Natural killer cell (primary cell): ENCODE measurements at regions not wholly inside any gene's neighbourhood (a gene's known extent, or its start where the extent isn't known, plus 50 kb on each side); places are given as distances from the start of the nearest gene placed in this dataset.
"Not testable (repeated sequence)": the region's sequence is repeated elsewhere in the genome, so short reads cannot be mapped to it uniquely, and the experiment has no call there.

Experiments used
- ATAC-seq, 3 donors: fragments of 150-1000 bp in 2 of 3; fragments of 200-7000 bp in 1 of 3; cut with Tn5 transposase; 1 replicate in 1 of 3; 2 replicates in 2 of 3; pipeline ENCODE4 v1.10.0; 2021; ENCODE audit warnings: mild to moderate bottlenecking in 2 of 3, moderate library complexity in 2 of 3
- DNase-seq, 2 donors: peaks; one replicate each; pipeline versions ENCODE4 v3.0.0 to v3.0.0-alpha.2; 2013 to 2021; ENCODE audit warnings: mixed read lengths in 1 of 2
- H3K27ac ChIP-seq: one replicate; pipeline ENCODE4 v1.5.1; 2013; ENCODE audit warnings: mild to moderate bottlenecking, low read length
- H3K27me3 ChIP-seq: one replicate; pipeline ENCODE4 v1.6.1; 2013; ENCODE audit warnings: low read length; ENCODE audit not compliant: control insufficient read depth, insufficient read depth
- H3K36me3 ChIP-seq: one replicate; pipeline ENCODE4 v1.6.1; 2013; ENCODE audit warnings: low read length; ENCODE audit not compliant: control insufficient read depth, insufficient read depth
- H3K4me1 ChIP-seq: one replicate; pipeline ENCODE4 v1.6.1; 2013; ENCODE audit warnings: low read length; ENCODE audit not compliant: control insufficient read depth, insufficient read depth
- H3K4me3 ChIP-seq: one replicate; pipeline ENCODE4 v1.5.1; 2013; ENCODE audit warnings: low read length
- H3K9me3 ChIP-seq: one replicate; pipeline ENCODE4 v1.6.1; 2013; ENCODE audit warnings: low read length; ENCODE audit not compliant: control insufficient read depth, insufficient read depth
- H3K27ac Mint-ChIP-seq, 2 donors: one replicate each; pipeline ENCODE4 v1.8.0; 2022; ENCODE audit warnings: mild to moderate bottlenecking in 2 of 2, mixed read lengths in 2 of 2, moderate library complexity in 1 of 2
- H3K27me3 Mint-ChIP-seq, 2 donors: one replicate each; pipeline ENCODE4 v1.8.0; 2022; ENCODE audit warnings: low read depth in 2 of 2, mixed read lengths in 2 of 2
- H3K36me3 Mint-ChIP-seq: one replicate; pipeline ENCODE4 v1.8.0; 2022; ENCODE audit warnings: mixed read lengths
- H3K4me1 Mint-ChIP-seq, 2 donors: one replicate each; pipeline ENCODE4 v1.8.0; 2022; ENCODE audit warnings: mixed read lengths in 2 of 2
- H3K4me3 Mint-ChIP-seq: one replicate; pipeline ENCODE4 v1.8.0; 2022; ENCODE audit warnings: mild to moderate bottlenecking, moderate library complexity, mixed read lengths
- H3K9me3 Mint-ChIP-seq, 2 donors: one replicate each; pipeline ENCODE4 v1.8.0; 2022; ENCODE audit warnings: mixed read lengths in 2 of 2
- CTCF ChIP-seq: fragments of 200-600 bp; IDR thresholded peaks from one replicate; pipeline ENCODE4 v1.8.0; 2022; ENCODE audit warnings: antibody characterized with exemption
- WGBS: methylation state at CpG from one replicate; pipeline ENCODE4 v1.1.7; 2013; ENCODE audit warnings: missing lambda C conversion rate; ENCODE audit not compliant: insufficient coverage; 5-methylcytosine and 5-hydroxymethylcytosine counted together
- intact Hi-C: fragments of 100-400 bp; cut with micrococcal nuclease; formaldehyde crosslinking; loops from one replicate; pipeline ENCODE4 v1.14.2; 2022

DNA sequence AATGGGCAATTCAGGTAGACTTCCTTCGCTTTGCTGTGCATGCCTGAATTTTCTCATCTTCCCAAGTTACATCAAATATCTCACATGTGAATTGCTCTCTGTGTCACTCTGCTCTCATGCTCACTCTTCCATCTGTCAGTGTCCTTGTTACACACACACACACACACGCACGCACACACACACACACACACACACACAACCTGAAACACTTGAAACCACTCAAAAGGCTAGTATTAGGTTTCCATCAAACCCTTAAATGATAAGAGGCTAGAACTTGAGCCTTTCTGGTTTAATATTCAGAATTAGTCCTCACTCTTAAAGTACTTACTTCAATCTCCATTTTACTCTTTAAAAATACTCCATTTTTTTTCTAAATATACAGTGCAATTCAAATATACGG lies 282.4 kb downstream of the C11orf87 start:
- H3K36me3 ChIP-seq, result no peaks in the 10 kb centered on the region
- no peaks in the 10 kb centered on the region for H3K36me3 Mint-ChIP-seq

GRCh38 chr11:109706945-109707344 lies 285.0 kb downstream of the C11orf87 start:
- intact Hi-C loops, result no loop called here
- H3K9me3 Mint-ChIP-seq, result peaks cover 2% of the 10 kb centered on the region in 2 donors
- H3K4me1 Mint-ChIP-seq, result no peaks in the 10 kb centered on the region
- ATAC-seq (no peak), DNase-seq (no peak)
- Histone ChIP-seq H3K9me3 (no peaks in the 10 kb centered on the region), H3K27ac (no peak overlapping the region), H3K36me3 (no peaks in the 10 kb centered on the region), H3K4me1 (no peaks in the 10 kb centered on the region), H3K4me3 (no peak overlapping the region), H3K27me3 (no peaks in the 10 kb centered on the region)
- peaks cover 0 to 5% of the 10 kb centered on the region in 2 donors for H3K27me3 Mint-ChIP-seq
- no peak for TF ChIP-seq CTCF
- WGBS, result 74% methylated on average over 1 of the region's 1 CpG
- no peak overlapping the region for H3K4me3 Mint-ChIP-seq
- H3K27ac Mint-ChIP-seq, result no peak overlapping the region
- H3K36me3 Mint-ChIP-seq, result no peaks in the 10 kb centered on the region

More for the DNA sequence above, 282.4 kb downstream of the C11orf87 start:
- Mint-ChIP-seq H3K27ac (no peak overlapping the region), H3K9me3 (peaks cover 2 to 4% of the 10 kb centered on the region in 2 donors), H3K4me3 (no peak overlapping the region), H3K4me1 (no peaks in the 10 kb centered on the region), H3K27me3 (peaks cover 0 to 5% of the 10 kb centered on the region in 2 donors)
- WGBS, result 54% methylated on average over 4 of the region's 4 CpGs
- no peak for TF ChIP-seq CTCF
- no peak for ATAC-seq
- Histone ChIP-seq H3K9me3 (no peaks in the 10 kb centered on the region), H3K4me1 (no peaks in the 10 kb centered on the region), H3K27me3 (no peaks in the 10 kb centered on the region), H3K27ac (no peak overlapping the region), H3K4me3 (no peak overlapping the region)
- intact Hi-C loops, result no loop called here
- DNase-seq, result no peak

DNA sequence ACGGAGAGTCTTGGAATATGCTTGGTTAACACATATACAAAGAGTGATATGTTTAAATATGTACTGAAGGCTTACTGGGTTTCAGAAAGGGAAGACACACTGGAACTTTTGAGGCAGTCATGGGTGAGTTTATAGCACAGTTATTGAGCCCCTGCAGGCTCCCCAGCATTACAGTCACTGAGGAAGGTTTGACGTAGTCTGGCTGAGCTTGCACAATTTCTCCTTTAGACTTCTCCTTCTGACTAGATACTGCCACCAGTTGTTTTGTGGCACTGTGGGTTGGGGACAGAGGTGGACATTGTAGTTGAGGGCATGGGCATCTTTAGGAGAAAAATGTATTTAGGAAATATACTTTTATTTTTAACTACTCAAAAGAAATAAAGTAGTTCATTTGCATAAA lies 285.4 kb downstream of the C11orf87 start:
- H3K36me3 ChIP-seq, result no peaks in the 10 kb centered on the region
- no peak overlapping the region for H3K27ac ChIP-seq
- Mint-ChIP-seq H3K9me3 (peaks cover 2% of the 10 kb centered on the region in 2 donors), H3K27me3 (peaks cover 0 to 5% of the 10 kb centered on the region in 2 donors), H3K4me1 (no peaks in the 10 kb centered on the region), H3K4me3 (no peak overlapping the region), H3K27ac (no peak overlapping the region), H3K36me3 (no peaks in the 10 kb centered on the region)
- no peaks in the 10 kb centered on the region for H3K9me3 ChIP-seq
- 91% methylated on average over 2 of the region's 2 CpGs for WGBS
- TF ChIP-seq CTCF, result no peak
- H3K27me3 ChIP-seq, result no peaks in the 10 kb centered on the region
- ATAC-seq (no peak), DNase-seq (no peak)
- H3K4me1 ChIP-seq, result no peaks in the 10 kb centered on the region
- H3K4me3 ChIP-seq, result no peak overlapping the region
- intact Hi-C loops, result no loop called here

DNA sequence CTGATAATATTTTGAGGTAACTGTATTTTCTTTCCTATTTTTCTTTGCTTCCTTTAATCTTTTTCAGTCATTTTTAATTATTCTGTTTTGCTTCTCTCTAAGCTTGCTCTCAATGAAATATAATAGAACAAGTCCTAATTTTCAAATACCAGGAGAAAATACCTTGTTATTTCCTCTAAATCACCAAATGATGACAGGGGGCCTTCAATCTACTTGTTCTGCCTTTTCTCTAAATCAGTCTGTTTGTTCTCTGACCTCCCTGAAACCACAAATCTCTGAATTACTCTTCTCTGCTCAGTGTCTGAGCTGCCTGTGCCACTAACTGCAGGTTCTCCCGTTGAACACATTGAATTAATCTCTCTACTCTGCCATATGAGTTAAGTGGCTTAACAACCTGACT lies 286.2 kb downstream of the C11orf87 start:
- Histone ChIP-seq H3K4me3 (no peak overlapping the region), H3K27me3 (no peaks in the 10 kb centered on the region), H3K4me1 (no peaks in the 10 kb centered on the region), H3K36me3 (no peaks in the 10 kb centered on the region), H3K27ac (no peak overlapping the region), H3K9me3 (no peaks in the 10 kb centered on the region)
- no peak for ATAC-seq
- DNase-seq, result no peak
- TF ChIP-seq CTCF, result no peak
- Mint-ChIP-seq H3K4me3 (no peak overlapping the region), H3K36me3 (no peaks in the 10 kb centered on the region), H3K27ac (no peak overlapping the region), H3K9me3 (peaks cover 2% of the 10 kb centered on the region in 2 donors), H3K4me1 (no peaks in the 10 kb centered on the region), H3K27me3 (peaks cover 0 to 5% of the 10 kb centered on the region in 2 donors)
- intact Hi-C loops, result no loop called here
- 55% methylated on average over 1 of the region's 1 CpG for WGBS

DNA sequence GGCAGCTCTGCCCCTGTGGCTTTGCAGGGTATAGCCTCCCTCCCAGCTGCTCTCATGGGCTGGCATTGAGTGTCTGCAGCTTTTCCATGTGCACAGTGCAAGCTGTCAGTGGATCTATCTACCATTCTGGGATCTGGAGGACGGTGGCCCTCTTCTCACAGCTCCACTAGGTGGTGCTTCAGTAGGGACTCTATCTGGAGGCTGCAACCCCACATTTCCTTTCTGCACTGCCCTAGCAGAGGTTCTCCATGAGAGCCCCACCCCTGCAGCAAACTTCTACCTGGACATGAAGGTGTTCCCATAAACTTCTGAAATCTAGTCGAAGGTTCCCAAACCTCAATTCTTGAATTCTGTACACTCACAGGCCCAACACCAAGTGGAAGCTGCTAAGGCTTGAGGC lies 292.5 kb downstream of the C11orf87 start:
- H3K27me3 ChIP-seq, H3K27ac ChIP-seq, H3K9me3 ChIP-seq, H3K27ac Mint-ChIP-seq, ATAC-seq, H3K4me1 ChIP-seq, H3K4me1 Mint-ChIP-seq, H3K36me3 Mint-ChIP-seq, H3K4me3 Mint-ChIP-seq, DNase-seq, intact Hi-C loops, H3K4me3 ChIP-seq, H3K36me3 ChIP-seq, H3K27me3 Mint-ChIP-seq: not testable (repeated sequence)
- 80% methylated on average over 2 of the region's 2 CpGs for WGBS
- peaks cover 7 to 11% of the 10 kb centered on the region in 2 donors for H3K9me3 Mint-ChIP-seq

GRCh38 chr11:109715424-109715823 lies 293.4 kb downstream of the C11orf87 start:
- H3K27ac Mint-ChIP-seq, intact Hi-C loops, H3K27me3 ChIP-seq, H3K4me1 ChIP-seq, H3K4me3 Mint-ChIP-seq, DNase-seq, H3K27ac ChIP-seq, H3K4me3 ChIP-seq, H3K9me3 ChIP-seq, H3K27me3 Mint-ChIP-seq, H3K36me3 Mint-ChIP-seq, ATAC-seq, H3K36me3 ChIP-seq, H3K4me1 Mint-ChIP-seq: not testable (repeated sequence)
- H3K9me3 Mint-ChIP-seq, result peaks cover 7 to 13% of the 10 kb centered on the region in 2 donors
- 83% methylated on average over 4 of the region's 4 CpGs for WGBS
